Body of pancreas (tissue), 4 donors: ENCODE measurements at regions not wholly inside any gene's neighbourhood (a gene's known extent, or its start where the extent isn't known, plus 50 kb on each side); places are given as distances from the start of the nearest gene placed in this dataset.

Experiments used
- POLR2A ChIP-seq, 3 donors: fragments of 450-650 bp; IDR thresholded peaks; one replicate each; pipeline ENCODE4 v1.6.1; 2016; ENCODE audit warnings: antibody characterized with exemption in 3 of 3, mild to moderate bottlenecking in 2 of 3
- TF ChIP-seq, protein P1 (sequence below), 7 experiments: fragments of 450-650 bp in 4 of 7; fragments of 200-600 bp in 3 of 7; sonication (generic) in 3 of 7; IDR thresholded peaks; one replicate each; pipeline ENCODE4 v1.5.1; 2016 to 2019; ENCODE audit warnings: antibody characterized with exemption in 7 of 7

DNA sequence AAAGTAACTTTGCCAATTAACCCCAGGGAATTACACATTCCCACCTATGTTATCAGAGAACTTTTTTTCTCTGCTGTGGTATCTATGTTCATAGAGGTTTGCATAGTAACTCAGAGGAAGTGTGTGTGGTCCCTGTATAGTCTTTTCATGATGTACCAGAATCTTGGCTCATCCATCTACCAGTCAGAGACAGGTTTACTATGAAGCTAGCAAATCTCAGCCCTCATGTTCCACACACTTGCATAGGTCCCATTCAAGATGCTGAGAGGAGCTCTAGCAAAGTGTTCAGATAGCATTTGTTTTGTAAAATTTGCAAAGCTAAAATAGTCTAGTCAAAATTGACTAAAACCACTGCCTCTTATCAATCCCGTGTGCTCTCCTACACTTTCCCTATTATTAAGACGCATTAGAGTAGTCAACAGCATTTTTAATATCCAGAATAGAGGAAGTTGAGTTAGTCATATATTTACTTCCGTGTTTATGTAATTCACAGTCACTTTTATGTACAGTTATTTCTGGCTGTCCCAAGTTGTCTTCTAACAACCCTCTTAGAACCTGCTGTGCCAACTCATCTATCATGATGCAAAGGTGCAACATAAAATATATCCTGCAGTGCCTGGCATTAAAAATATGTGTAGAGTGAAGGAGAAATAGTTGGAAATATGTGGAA is 184.2 kb downstream of the FAM76B start:
- TF ChIP-seq POLR2A (IDR thresholded peaks at IDR 0.05), result no peak
- TF ChIP-seq, protein P1, sequence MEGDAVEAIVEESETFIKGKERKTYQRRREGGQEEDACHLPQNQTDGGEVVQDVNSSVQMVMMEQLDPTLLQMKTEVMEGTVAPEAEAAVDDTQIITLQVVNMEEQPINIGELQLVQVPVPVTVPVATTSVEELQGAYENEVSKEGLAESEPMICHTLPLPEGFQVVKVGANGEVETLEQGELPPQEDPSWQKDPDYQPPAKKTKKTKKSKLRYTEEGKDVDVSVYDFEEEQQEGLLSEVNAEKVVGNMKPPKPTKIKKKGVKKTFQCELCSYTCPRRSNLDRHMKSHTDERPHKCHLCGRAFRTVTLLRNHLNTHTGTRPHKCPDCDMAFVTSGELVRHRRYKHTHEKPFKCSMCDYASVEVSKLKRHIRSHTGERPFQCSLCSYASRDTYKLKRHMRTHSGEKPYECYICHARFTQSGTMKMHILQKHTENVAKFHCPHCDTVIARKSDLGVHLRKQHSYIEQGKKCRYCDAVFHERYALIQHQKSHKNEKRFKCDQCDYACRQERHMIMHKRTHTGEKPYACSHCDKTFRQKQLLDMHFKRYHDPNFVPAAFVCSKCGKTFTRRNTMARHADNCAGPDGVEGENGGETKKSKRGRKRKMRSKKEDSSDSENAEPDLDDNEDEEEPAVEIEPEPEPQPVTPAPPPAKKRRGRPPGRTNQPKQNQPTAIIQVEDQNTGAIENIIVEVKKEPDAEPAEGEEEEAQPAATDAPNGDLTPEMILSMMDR (IDR thresholded peaks at IDR 0.05), result no peak
